Nephron progenitor cell (in vitro differentiated cells): ENCODE measurements at regions not wholly inside any gene's neighbourhood (a gene's known extent, or its start where the extent isn't known, plus 50 kb on each side); places are given as distances from the start of the nearest gene placed in this dataset.

ENCODE experiments used
- DNase-seq: peaks from one replicate; pipeline ENCODE4 v3.0.0; 2021
- H3K27ac Mint-ChIP-seq: 2 replicates; pipeline ENCODE4 v1.8.0; 2021; ENCODE audit warnings: mild to moderate bottlenecking, moderate library complexity, mixed read lengths
- H3K27me3 Mint-ChIP-seq: 2 replicates; pipeline ENCODE4 v1.8.0; 2021; ENCODE audit warnings: mild to moderate bottlenecking, low read depth, mixed read lengths; ENCODE audit not compliant: poor library complexity
- H3K36me3 Mint-ChIP-seq: 2 replicates; pipeline ENCODE4 v1.8.0; 2021; ENCODE audit warnings: low read depth, mixed read lengths
- H3K4me1 Mint-ChIP-seq: 2 replicates; pipeline ENCODE4 v1.8.0; 2021; ENCODE audit warnings: mixed read lengths
- H3K4me3 Mint-ChIP-seq: 2 replicates; pipeline ENCODE4 v1.8.0; 2021; ENCODE audit warnings: mild to moderate bottlenecking, moderate library complexity, mixed read lengths
- H3K9me3 Mint-ChIP-seq: 2 replicates; pipeline ENCODE4 v1.8.0; 2021; ENCODE audit warnings: mild to moderate bottlenecking, moderate library complexity, mixed read lengths
- CTCF ChIP-seq: fragments of 200-600 bp; sonication (generic); IDR thresholded peaks from 2 replicates; pipeline ENCODE4 v1.5.0; 2021; ENCODE audit warnings: antibody characterized with exemption

DNA sequence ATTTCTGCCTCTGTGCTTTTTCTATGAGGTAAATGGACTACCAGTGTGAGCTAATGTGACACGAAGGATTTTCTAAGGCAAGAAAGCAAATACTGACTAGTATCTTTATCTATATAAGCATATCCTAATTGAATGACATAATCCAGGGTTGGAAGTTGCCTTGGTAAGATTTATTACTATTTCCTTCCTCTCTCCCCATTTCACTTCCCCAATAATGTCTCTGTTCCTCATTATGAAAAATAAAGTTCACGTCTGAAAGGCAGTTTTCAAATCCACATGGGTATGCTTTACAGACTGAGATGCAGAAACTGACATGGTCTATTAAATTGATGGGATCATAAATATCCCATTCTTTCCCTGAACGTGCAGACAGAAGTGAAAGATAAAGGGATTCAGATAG is 86.0 kb downstream of the DTWD1 start:
- Mint-ChIP-seq H3K4me3 (no peak overlapping the region), H3K4me1 (no peaks in the 10 kb centered on the region), H3K36me3 (peaks cover 19% of the 10 kb centered on the region), H3K9me3 (peaks cover 38% of the 10 kb centered on the region), H3K27me3 (no peaks in the 10 kb centered on the region), H3K27ac (no peak overlapping the region)
- DNase-seq: no peak
- TF ChIP-seq CTCF: no peak

DNA sequence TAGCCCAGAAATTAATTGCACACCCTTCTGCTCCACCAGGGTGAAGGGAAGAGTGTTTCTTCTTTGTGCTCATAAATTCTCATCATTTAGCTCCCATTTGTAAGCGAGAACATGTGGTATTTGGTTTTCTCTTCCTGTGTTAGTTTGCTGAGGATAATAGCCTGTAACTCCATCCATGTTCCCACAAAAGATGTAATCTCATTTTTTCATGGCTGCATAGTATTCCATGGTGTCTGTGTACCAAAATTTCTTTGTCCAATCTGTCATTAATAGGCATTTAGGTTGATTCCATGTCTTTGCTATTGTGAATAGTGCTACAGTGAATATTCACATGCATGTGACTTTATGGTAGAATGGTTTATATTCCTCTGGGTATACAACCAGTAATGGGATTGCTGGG is 86.8 kb downstream of the DTWD1 start:
- no peak overlapping the region for H3K27ac Mint-ChIP-seq
- H3K4me3 Mint-ChIP-seq: no peak overlapping the region
- no peak for TF ChIP-seq CTCF
- no peaks in the 10 kb centered on the region for H3K4me1 Mint-ChIP-seq
- no peaks in the 10 kb centered on the region for H3K27me3 Mint-ChIP-seq
- DNase-seq: no peak
- H3K36me3 Mint-ChIP-seq: peaks cover 19% of the 10 kb centered on the region
- peaks cover 38% of the 10 kb centered on the region for H3K9me3 Mint-ChIP-seq

DNA sequence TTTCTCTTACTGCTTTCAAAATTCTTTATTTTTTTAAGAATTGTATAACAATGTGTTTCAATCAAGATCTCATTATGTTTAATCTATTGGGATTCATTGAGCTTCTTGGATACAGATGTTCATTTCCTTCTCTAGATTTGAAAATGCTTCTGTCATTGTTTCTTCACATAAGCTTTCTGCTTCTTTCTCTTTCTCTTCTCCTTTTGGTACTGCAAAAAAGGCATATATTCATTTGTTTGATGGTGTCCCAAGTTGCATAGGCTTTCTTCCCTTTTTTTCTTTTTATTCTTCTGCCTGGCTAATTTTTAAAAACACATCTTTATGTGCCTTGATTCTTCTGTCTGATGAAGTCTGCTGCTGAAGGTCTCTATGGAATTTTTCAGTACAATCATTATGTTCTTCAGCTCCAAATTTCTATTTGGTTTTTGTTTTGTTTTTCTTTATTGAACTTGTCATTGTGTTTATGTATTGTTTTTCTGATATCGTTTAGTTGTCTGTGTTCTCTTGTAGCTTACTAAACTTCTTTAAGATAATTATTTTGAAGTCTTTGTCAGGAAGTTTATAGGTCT is 88.9 kb downstream of the DTWD1 start:
- no peak overlapping the region for H3K4me3 Mint-ChIP-seq
- DNase-seq: no peak
- H3K36me3 Mint-ChIP-seq: peaks cover 19% of the 10 kb centered on the region
- H3K27ac Mint-ChIP-seq: no peak overlapping the region
- no peaks in the 10 kb centered on the region for H3K27me3 Mint-ChIP-seq
- peaks cover 38% of the 10 kb centered on the region for H3K9me3 Mint-ChIP-seq
- no peaks in the 10 kb centered on the region for H3K4me1 Mint-ChIP-seq
- no peak for TF ChIP-seq CTCF

GRCh38 chr15:49712162-49712561 is 91.3 kb downstream of the DTWD1 start:
- no peak for TF ChIP-seq CTCF
- no peak for DNase-seq
- Mint-ChIP-seq H3K27ac (no peak overlapping the region), H3K4me1 (no peaks in the 10 kb centered on the region), H3K9me3 (peaks cover 42% of the 10 kb centered on the region), H3K27me3 (no peaks in the 10 kb centered on the region), H3K4me3 (no peak overlapping the region), H3K36me3 (peaks cover 19% of the 10 kb centered on the region)

- no peak overlapping the region for H3K27ac Mint-ChIP-seq
- H3K27me3 Mint-ChIP-seq: no peaks in the 10 kb centered on the region
- no peak for DNase-seq
- no peak overlapping the region for H3K4me3 Mint-ChIP-seq
- peaks cover 36% of the 10 kb centered on the region for H3K9me3 Mint-ChIP-seq
- no peak for TF ChIP-seq CTCF
- H3K36me3 Mint-ChIP-seq: peaks cover 19% of the 10 kb centered on the region
- H3K4me1 Mint-ChIP-seq: no peaks in the 10 kb centered on the region
Measured at GRCh38 chr15:49712846-49713450, 92.1 kb downstream of the DTWD1 start.

- H3K27ac Mint-ChIP-seq: no peak overlapping the region
- no peak overlapping the region for H3K4me3 Mint-ChIP-seq
- H3K27me3 Mint-ChIP-seq: no peaks in the 10 kb centered on the region
- peaks cover 25% of the 10 kb centered on the region for H3K9me3 Mint-ChIP-seq
- no peak for TF ChIP-seq CTCF
- H3K4me1 Mint-ChIP-seq: no peaks in the 10 kb centered on the region
- H3K36me3 Mint-ChIP-seq: peaks cover 4% of the 10 kb centered on the region
- no peak for DNase-seq
Measured at GRCh38 chr15:49715211-49715610, 94.4 kb downstream of the DTWD1 start.
